ENCODE measurements at regions not wholly inside any gene's neighbourhood (a gene's known extent, or its start where the extent isn't known, plus 50 kb on each side); places are given as distances from the start of the nearest gene placed in this dataset.

GRCh38 chr13:107712145-107712860, 503.0 kb downstream of the LIG4 start:
- Histone ChIP-seq H3K4me2 (ENCODE audit: low read depth, low read length, poor library complexity, severe bottlenecking) (no peak overlapping the region), H3F3A (ENCODE audit: low read depth) (no peaks in the 10 kb centered on the region), H2AFZ (ENCODE audit: low read length) (no peak overlapping the region), H3K4me1 (ENCODE audit: insufficient read depth, low read length, poor library complexity, severe bottlenecking) (no peaks in the 10 kb centered on the region), H3K27me3 (ENCODE audit: insufficient read depth, low read length, poor library complexity, severe bottlenecking) (no peaks in the 10 kb centered on the region), H3K9me2 (replicated peaks; ENCODE audit: low read depth, low read length) (no peaks in the 10 kb centered on the region), H3K9me3 (ENCODE audit: insufficient read depth, low read depth, low read length) (no peaks in the 10 kb centered on the region), H3K9ac (ENCODE audit: low read depth, low read length, poor library complexity, severe bottlenecking) (no peak overlapping the region), H4K20me1 (ENCODE audit: insufficient read depth, low read length, poor library complexity, severe bottlenecking) (no peaks in the 10 kb centered on the region), H3K79me2 (ENCODE audit: insufficient read depth, low read length) (no peaks in the 10 kb centered on the region), H3K4me3 (ENCODE audit: low read length, poor library complexity, severe bottlenecking) (no peak overlapping the region), H3K36me3 (ENCODE audit: insufficient read depth, low read length) (no peaks in the 10 kb centered on the region)
- TF ChIP-seq CTCF (conservative IDR thresholded peaks at IDR 0.05; ENCODE audit: low read length) (no peak), EZH2phosphoT487 (IDR thresholded peaks at IDR 0.05; ENCODE audit: borderline replicate concordance) (no peak)

GRCh38 chr13:107690181-107690580, 525.2 kb downstream of the LIG4 start:
- TF ChIP-seq CTCF (conservative IDR thresholded peaks at IDR 0.05; ENCODE audit: low read length) (no peak), EZH2phosphoT487 (IDR thresholded peaks at IDR 0.05; ENCODE audit: borderline replicate concordance) (no peak)
- Histone ChIP-seq H3K4me2 (ENCODE audit: low read depth, low read length, poor library complexity, severe bottlenecking) (no peak overlapping the region), H3K4me3 (ENCODE audit: low read length, poor library complexity, severe bottlenecking) (no peak overlapping the region), H3K9ac (ENCODE audit: low read depth, low read length, poor library complexity, severe bottlenecking) (no peak overlapping the region), H4K20me1 (ENCODE audit: insufficient read depth, low read length, poor library complexity, severe bottlenecking) (no peaks in the 10 kb centered on the region), H3K9me3 (ENCODE audit: insufficient read depth, low read depth, low read length) (no peaks in the 10 kb centered on the region), H3K9me2 (replicated peaks; ENCODE audit: low read depth, low read length) (no peaks in the 10 kb centered on the region), H3F3A (ENCODE audit: low read depth) (no peaks in the 10 kb centered on the region), H2AFZ (ENCODE audit: low read length) (no peak overlapping the region), H3K79me2 (ENCODE audit: insufficient read depth, low read length) (no peaks in the 10 kb centered on the region), H3K27me3 (ENCODE audit: insufficient read depth, low read length, poor library complexity, severe bottlenecking) (no peaks in the 10 kb centered on the region), H3K4me1 (ENCODE audit: insufficient read depth, low read length, poor library complexity, severe bottlenecking) (no peaks in the 10 kb centered on the region), H3K36me3 (ENCODE audit: insufficient read depth, low read length) (no peaks in the 10 kb centered on the region)

GRCh38 chr13:107685876-107686275, 529.5 kb downstream of the LIG4 start:
- no peaks in the 10 kb centered on the region for H3K9me3 ChIP-seq (ENCODE audit: insufficient read depth, low read depth, low read length)
- H3K79me2 ChIP-seq (ENCODE audit: insufficient read depth, low read length), result no peaks in the 10 kb centered on the region
- no peaks in the 10 kb centered on the region for H3K4me1 ChIP-seq (ENCODE audit: insufficient read depth, low read length, poor library complexity, severe bottlenecking)
- H3K9ac ChIP-seq (ENCODE audit: low read depth, low read length, poor library complexity, severe bottlenecking), result no peak overlapping the region
- no peak overlapping the region for H3K4me2 ChIP-seq (ENCODE audit: low read depth, low read length, poor library complexity, severe bottlenecking)
- H3K27me3 ChIP-seq (ENCODE audit: insufficient read depth, low read length, poor library complexity, severe bottlenecking), result no peaks in the 10 kb centered on the region
- H3K4me3 ChIP-seq (ENCODE audit: low read length, poor library complexity, severe bottlenecking), result no peak overlapping the region
- no peaks in the 10 kb centered on the region for H3F3A ChIP-seq (ENCODE audit: low read depth)
- H3K36me3 ChIP-seq (ENCODE audit: insufficient read depth, low read length), result no peaks in the 10 kb centered on the region
- no peak overlapping the region for H2AFZ ChIP-seq (ENCODE audit: low read length)
- TF ChIP-seq EZH2phosphoT487 (IDR thresholded peaks at IDR 0.05; ENCODE audit: borderline replicate concordance) (no peak), CTCF (conservative IDR thresholded peaks at IDR 0.05; ENCODE audit: low read length) (no peak)
- no peaks in the 10 kb centered on the region for H4K20me1 ChIP-seq (ENCODE audit: insufficient read depth, low read length, poor library complexity, severe bottlenecking)
- H3K9me2 ChIP-seq (replicated peaks; ENCODE audit: low read depth, low read length), result no peaks in the 10 kb centered on the region
